Nucleus accumbens (tissue), 56 donors: ENCODE measurements at regions not wholly inside any gene's neighbourhood (a gene's known extent, or its start where the extent isn't known, plus 50 kb on each side); places are given as distances from the start of the nearest gene placed in this dataset.

Experiments
- DNase-seq, 56 donors: peaks; one replicate each; lab custom pipeline; 2025; lab: John Stamatoyannopoulos, UW

DNA sequence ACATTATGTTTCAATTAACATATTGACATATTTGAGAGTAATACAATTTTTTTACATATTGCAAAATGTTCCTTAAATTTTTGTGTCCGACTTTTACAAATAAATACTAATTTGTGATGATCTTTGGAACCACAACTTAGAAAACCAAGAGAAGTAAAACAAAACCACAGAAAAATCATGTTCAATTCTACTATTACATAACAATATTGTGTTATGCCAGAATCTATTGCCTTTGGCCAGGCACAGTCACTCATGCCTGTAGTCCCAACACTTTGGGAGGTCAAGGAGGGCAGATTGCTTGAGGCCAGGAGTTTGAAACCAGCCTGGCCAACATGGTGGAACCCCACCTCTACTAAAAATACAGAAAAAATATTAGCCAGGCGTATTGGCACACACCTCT, 92.8 kb upstream of the APCDD1 start:
- no peak for DNase-seq

DNA sequence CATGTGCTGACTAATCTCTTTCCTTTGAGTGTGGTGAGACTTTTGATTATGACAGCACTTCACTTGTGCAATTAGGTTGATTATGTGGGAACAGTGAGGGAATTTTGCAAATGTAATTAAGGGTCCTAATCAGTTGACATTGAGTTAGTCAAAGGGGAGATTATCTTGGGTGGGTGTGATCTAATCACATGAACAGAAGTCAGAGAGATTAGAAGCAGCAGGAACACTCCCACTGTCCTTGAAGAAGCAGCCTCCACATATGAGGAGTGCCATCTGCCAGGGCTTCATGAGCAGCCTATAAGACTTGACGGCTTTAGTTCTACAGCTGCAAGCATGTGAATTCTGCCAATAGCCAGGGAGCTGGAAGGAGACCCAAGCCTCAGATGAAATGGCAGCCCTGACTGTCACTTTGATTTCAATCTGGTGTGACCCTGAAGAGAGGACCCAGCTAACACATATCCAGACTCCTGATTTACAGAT, 89.4 kb upstream of the APCDD1 start:
- DNase-seq: no peak

DNA sequence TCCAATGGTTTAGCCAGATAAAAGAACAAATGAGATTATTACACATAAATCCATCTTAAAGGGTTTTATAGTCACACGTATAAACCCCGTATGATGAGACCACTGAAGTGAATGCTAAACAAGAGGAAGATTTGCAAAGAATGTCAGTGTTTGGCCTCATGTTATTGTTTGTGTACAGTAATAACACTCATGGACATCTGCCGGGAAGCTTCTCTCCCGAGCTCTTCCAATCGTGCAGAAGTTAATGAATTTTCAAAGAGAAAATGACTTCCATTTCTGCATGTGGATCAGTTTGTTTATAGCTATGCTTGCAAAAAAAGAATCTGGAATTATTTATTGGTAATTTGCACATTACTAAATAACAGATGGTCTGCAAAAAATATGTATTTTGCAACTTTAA, 88.5 kb upstream of the APCDD1 start:
- no peak for DNase-seq

DNA sequence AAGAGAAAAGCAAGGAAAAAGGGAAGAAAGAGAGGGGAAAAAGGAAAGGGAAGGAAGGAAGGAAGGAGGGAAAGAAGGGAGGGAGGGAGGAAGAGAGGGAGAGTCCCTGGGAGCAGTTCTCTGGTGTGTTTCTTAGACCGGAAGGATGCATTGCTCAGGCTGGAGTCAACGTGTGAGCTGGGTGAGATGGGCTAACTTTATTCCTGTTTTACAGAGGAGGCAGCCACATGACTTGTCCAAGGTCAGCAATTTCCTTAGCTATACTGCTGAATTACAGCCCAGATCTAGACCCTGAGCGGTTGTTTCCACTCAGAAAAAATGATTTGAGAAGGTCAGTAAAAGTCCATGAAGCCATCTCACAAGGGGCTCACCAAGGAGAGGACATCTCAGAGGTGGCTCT, 86.6 kb upstream of the APCDD1 start:
- no peak for DNase-seq

DNA sequence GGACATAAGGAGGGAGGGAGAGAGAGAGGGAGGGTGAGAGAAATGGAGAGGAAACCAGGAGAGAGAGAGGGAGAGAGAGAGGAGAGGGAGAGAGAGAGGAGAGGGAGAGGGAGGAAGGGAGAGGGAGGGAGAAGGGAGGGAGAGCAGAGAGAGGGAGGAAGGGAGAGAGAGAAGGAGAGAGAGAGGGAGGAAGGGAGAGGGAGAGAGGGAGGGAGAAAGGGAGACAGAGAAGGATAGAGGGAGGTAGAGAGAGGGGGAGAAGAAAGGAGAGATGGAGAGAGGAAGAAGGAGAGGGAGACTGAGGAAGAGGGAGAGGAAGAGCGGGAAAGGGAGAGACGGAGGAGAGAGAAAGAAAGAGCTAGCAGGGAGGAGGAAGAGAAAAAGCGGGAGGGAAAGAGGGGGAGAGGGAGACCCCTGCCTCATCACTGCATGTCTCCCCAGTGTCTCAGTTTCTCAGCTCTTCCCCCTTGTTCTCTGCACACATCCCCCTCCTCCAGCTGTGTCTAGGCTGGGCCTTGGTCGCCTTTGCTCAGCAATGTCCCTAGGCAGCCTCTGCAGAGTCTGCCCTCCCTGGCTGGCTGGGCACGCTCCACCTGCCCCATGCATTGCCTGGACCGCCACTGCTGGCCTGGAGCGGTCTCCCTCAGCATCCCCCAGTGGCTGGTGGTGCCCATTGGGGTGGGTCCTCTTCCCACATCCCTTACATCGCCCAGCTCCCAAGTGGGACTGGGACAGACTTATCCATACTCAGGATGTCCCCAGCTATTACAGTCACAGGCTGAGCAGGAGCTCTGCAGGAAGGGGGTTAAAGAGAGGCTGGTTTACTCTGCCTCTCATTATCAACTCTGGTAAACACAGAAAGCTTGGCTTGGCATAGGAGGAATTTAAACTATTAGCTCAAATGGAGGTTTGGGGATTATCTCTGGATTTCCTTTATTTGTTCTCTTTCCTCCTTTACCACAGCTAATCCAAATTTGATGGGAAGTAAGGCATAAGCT, 85.7 kb upstream of the APCDD1 start:
- no peak for DNase-seq

DNA sequence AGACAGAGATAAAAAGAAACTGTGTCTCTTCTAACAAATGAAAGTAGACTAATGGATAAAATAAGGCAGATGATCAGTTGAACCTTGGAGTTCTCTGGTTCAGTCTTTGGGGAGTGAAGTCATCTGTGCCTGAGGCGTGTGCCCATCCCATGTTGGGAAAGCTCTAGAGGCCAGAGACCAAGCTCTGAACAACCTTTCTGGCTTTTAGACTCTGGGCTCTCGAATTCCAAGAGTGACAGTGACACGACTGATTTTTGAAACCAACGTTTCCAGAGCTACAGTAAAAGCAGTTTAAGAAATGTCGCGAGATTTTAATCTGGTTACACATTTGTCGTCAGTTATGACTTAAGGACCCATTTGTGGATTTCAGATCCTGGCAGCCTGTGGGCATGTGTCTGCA, 83.7 kb upstream of the APCDD1 start:
- DNase-seq: no peak

DNA sequence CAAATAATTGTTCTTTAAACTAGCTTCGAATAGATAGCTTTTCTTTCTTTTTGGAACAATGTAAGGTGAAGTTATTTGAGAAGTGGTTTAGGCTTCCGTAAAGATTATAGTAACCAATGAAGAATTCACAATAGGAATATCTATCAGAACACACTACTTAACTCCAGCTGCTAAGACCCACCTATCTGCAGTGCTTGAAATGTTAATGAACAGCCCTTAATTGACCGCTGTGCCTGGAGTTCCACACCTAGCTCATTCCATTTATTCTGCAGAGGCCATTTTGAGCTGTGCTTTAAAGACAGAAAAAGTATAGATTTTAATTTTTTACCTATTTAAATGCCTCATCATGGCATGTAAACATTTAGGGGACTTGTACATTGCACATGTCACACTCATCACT, 83.3 kb upstream of the APCDD1 start:
- no peak for DNase-seq

DNA sequence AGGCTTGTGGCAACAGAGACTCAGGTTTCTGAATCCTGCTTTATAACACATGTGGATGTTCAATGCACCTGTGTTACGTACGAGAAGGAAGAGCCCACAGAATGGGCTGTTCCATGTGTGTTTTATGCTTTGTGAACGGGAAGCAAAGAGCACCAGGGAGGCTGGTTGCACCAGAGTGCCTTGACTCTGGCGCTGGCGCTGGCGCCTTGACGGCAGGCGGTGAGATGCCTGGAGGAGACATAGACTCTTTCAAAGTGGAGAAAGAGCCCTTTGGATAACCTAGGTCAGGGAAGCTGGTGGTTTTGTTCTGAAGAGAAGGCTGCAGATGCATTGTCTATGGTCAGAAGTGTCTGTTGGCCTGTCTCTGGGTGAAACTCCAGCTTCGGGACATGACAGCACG, 80.2 kb upstream of the APCDD1 start:
- DNase-seq: no peak

DNA sequence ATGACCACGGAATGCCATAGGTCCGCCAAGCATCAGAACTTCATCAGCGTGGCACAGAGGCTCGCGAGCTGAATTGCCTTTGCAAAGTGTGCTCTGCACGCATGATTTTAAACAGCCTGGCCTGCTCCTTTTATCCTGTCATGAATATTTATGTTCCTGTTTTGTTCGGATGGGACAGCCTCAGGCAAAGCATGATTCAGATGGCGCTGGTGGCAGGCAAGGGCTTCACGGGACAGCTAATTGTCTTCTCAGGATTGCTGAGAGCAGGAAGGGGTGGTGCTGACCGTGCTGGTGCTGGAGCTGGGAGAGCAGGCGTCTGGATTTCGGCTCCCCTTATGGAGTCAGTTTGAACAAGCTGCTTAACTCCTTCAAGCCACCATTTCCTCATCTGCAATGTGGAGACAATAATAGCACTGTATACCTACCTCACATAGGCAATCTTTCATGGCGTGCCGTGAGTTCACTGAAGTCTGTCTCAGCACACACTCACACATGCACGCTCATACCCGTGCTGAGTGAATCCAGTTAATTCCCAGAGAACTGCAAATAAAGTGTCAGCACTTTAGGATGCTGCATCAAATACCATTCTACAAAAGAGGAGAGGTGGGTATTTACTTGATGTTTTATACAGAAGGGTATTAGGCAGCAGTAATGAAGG, 79.7 kb upstream of the APCDD1 start:
- peak in 1 of 56 donors; percentile 16 for DNase-seq

DNA sequence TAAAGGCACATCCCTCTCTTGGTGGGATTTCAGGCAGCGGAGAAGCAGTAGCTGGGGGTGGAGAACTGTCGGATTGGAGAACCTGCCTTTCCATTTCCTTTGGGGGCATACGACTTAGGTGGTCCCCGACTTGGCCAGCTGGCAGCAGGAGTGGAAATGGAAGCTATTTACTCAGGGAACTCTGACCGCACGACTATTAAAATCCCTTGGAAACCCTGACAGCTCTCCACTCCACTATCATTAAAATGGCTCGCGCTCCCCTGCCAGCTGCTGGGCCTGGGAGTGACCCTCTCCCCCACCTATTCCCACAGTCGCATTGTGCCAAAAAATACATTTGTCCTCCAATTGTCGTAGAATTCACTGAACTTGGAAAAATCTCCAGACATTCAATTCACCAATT, 77.7 kb upstream of the APCDD1 start:
- DNase-seq: peak in 3 of 56 donors; percentile 12 to 37 (median 16)

DNA sequence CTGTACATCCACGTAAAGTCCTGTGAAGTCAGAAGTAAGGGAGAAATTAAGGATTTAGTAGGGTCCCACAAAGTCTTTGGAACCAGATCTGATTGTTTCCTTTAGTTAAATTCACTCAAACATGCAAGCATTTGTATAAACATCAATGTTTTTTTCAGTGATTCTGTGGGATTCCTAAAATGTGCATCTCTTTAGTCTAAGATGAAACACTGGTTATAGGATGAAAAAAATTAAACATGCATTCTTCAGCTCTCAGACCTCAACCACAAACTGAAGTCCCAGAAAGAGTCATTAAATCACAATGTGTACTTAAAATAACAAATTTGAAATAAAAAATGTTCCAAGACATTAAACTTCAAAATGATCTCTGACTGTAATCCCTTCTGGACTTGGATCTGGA, 76.5 kb upstream of the APCDD1 start:
- DNase-seq: no peak

DNA sequence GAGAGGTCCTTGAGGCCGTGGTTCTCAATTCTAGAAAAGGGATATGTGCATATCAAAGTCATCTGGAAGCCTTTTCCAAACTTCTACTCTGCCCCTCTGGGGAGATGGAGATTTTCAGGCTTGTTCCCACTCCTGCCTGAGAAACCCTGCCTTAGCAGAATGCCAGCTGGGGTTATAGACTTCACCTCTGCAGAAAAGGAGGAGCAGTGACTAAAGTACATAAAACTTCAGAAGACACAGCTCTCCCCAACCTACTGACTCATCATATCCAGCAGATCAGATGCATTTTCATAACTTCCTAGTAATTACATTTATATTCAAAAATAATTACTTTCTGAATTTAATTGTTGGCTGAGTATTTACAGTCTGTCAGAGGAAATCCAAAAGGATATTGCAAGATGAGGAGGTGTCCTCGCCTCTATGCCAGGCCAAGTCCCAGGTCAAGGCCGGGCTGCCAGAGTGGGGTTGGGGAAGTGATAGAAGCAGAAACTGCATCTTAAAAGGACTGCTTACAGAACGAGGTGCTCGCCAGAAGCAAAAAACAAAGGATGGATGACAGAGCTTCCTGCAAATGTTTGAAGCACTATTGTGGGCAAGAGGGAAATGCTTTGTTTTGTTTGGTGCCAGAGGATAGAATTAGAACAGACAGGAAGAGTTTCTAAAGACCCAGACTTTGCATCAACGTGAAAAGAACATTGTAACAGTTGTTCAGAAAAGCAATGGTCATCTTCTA, 75.6 kb upstream of the APCDD1 start:
- DNase-seq: no peak

DNA sequence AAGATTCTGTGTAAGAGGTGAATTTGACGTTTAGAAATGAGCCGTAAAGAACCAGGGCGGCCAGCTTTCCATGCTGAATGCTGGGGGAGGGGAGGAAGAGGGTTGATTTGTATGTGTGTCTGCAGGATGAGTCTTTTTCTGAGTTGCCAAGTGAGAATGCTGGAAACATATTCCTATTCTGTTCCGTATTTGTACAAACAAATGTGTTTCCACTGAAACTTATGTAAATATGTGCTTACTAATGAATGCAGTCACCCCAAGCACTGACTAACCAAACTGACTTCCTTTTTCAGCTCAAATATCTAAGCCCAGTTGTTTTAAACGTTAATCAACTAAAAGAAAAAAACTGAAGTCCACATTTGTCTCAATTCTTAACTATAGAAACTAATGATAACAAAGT, 74.9 kb upstream of the APCDD1 start:
- DNase-seq: no peak

DNA sequence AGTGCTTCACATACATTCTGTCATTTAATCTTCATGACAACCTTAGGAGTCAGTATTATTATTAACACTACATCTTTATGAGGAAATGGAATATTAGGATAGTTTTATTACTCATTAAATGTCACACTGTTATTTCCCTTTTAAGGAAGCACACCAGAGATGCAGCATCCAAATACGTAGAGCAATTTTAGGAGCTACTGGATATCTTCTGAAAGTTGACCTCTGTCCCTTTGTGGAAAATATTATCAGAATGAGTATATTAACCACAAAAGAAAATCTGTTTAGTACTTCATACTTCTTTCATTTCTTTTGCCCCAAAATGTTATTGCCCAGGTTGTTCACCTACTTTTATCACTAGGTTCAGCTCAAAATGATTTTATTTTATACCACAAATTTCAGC, 72.9 kb upstream of the APCDD1 start:
- DNase-seq: no peak

DNA sequence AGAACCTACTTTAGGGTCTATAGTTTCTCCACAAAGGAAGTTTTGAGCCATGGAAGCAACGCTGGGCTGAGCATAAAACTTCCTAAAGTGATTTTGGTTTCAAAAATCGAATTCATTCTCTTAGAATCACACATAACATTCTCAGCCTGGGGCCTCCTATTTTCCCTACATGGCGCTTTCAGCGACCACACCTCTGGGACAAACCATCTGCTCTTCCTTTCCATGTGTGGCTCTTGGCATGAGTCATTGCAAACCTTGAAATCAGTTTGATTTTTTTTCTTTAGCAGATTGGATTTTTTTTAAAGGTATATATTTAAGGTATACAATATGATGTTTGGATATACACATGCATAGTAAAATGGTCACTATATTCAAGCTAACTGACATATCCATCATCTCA, 72.5 kb upstream of the APCDD1 start:
- no peak for DNase-seq

DNA sequence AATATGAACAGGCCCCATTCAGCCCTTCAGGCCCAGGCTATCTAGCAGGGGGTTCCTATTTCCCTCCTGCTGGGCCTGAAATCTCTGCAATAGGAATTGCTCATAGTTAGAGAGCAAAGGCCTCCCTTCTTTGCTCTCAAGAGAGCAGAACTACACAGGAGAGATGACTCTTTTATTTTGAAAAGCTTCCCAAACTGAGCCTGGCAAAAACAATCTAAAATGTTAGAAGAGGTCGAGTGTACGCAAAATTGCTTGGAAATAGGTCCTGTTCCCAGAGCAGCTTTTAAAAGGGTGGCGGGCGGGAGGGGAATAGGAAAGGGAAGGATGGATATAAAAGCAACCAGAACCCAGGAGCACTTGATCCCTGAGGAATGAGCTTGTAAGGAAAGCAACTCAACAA, 68.4 kb upstream of the APCDD1 start:
- no peak for DNase-seq

DNA sequence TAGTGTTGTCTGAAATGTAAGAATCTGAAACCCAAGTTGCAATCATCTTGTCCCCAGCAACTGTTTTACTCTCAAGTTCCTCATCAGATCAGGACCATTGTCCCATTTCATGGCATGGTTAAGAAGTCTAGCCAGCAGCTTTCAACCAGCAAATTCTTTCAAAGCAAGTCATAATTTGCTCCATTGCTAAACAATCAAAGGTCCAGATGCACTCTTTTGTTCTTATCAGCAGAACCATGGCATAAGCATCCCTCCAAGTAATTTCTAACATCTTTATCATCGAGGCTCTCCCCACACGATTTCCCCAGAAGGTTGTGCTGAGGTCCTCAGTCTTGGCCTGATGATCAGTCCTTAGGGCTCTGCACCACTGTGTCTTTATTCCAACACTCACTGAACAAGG, 67.5 kb upstream of the APCDD1 start:
- no peak for DNase-seq

DNA sequence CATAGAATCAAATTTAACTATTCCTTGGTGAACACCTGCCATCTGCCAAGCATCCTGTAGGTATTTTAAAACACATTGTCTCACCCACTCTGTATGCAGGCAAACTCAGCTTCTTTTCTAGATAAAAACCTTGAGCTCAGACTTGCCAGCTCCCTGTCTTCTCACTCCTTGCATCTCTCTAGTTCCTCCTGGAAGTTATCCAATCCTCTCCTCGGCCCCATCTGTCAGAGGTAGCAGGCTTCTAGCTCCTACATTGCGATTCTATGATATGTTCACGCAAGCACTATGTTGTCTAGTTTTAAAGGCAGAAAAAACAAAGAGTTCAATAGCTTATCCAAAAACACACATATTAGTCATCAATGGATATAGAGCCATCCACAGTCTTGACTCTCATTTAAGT, 67.0 kb upstream of the APCDD1 start:
- no peak for DNase-seq

DNA sequence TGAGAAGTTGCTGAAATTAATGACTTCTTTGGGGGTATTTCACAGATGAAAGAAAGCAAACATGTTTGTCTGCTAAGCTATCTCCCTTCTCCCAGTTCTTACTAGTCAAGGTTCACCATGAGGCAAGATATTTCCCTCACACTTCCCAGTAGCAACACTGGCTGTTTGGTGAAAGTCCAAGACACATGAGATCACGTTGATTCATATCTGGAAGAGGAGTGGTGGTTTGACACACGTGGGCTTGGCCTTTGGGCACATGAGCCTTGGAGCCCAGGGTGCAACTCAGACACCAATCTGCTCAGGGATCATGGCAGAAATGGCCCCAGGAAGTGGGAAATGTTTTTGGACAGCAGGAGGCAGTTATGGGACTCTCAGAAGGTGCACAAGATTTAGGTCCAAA, 66.1 kb upstream of the APCDD1 start:
- DNase-seq: no peak

DNA sequence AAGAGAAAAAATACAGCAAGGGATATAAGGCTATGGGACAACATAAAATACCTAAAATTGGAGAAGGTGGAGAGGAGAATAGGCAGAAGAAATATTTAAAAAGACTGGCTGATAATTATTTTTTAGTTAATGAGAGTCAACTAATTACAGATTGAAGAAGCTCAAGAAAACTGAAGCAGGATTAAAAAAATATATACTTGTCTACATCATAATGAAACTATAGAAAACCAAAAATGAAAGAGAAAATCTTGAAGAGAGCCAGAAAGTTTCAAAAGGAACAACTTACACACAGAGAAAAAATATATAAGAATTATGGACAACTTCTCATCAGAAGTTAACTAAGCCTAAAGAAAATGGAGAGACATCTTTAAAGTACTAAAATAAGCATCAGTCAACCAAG, 62.9 kb upstream of the APCDD1 start:
- DNase-seq: no peak

DNA sequence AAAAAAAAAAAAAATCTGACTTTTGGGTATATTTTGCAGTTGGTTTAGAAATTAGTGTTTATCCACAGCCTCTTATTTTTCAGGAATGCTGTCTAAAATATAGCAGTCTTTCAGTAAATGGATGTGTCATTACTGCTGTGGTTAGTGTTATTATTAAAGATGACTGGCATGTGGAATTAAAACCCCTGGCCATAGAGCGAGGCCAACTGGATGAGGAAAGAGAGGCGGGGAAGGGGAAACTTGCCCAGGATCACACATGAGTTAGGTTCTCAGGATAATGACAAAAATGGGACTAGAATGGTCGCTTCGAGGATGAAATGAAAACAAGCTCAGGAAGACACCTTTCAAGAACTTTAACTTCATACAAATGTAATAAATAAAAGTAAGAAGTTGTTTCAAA, 57.4 kb upstream of the APCDD1 start:
- DNase-seq: no peak
